Activated CD4-positive, alpha-beta T cell treated with anti-CD3 and anti-CD28 coated beads, Interleukin-2, amount 50 U/mL, for 24 hours (primary cell): ENCODE measurements at regions not wholly inside any gene's neighbourhood (a gene's known extent, or its start where the extent isn't known, plus 50 kb on each side); places are given as distances from the start of the nearest gene placed in this dataset.

Source experiments
- DNase-seq, 2 donors: peaks; one replicate each; pipeline ENCODE4 v3.0.0-alpha.2; 2020; ENCODE audit warnings: low read depth in 1 of 2, low spot score in 1 of 2

DNA sequence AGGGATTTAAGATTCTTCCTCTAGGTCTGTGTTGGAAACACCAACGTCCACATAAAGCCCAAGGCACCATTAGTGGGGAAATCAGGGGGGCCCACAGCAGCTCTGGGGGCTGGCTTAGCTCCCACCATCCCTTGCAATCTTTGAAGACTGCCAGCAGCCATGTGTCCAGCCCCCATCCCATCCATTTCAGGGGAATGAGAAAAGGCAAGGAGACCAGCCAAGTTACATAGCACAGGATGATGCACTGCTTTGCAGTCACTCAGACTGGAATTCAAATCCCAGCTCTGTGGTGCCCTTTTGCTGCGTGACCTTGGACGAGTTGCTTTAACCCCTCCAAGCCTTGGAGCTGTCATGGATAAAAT, 108.9 kb upstream of the ZMIZ1 start:
- no peak for DNase-seq

DNA sequence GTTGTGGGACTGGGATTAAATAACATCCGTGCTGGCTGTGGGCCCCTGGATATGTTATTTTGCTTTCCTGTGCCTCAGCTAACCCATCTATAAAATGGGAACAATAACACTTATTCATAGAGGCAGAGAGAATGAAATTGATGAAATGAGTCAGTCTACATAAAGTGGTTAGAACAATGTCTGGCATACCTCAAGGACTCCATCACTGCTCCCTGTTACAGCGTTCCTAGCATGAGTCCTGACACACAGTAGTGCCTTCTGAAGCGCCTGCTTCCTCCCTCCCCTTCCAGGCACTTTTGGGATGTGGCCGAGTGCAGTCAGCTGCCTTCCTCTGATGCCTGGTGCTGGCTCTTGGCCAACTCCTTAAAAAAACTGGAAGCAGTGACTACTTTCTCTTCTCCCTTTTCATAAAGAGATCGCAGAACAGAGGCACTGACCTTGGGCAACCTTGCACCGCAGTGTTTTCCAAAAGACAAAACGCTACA, 108.4 kb upstream of the ZMIZ1 start:
- no peak for DNase-seq

DNA sequence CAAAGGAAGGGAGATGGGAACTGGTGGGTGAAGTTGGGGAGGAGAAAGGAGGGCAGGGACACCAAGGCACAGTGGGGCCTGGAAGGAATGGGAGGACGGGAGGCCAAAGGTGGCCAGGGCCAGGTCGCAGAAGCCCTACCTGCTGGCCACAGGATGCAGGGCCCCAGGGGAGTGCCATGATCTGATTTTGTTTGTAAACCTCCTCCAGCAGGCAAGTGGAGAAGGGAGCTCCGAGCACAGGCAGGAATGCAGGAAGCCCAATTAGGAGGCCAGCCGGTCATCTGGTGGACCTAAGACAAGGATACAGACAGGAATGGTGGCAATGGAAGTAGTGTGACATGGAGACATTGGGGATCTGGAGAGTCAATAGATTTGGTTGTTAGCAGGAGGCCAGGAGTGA, 107.0 kb upstream of the ZMIZ1 start:
- DNase-seq: no peak

DNA sequence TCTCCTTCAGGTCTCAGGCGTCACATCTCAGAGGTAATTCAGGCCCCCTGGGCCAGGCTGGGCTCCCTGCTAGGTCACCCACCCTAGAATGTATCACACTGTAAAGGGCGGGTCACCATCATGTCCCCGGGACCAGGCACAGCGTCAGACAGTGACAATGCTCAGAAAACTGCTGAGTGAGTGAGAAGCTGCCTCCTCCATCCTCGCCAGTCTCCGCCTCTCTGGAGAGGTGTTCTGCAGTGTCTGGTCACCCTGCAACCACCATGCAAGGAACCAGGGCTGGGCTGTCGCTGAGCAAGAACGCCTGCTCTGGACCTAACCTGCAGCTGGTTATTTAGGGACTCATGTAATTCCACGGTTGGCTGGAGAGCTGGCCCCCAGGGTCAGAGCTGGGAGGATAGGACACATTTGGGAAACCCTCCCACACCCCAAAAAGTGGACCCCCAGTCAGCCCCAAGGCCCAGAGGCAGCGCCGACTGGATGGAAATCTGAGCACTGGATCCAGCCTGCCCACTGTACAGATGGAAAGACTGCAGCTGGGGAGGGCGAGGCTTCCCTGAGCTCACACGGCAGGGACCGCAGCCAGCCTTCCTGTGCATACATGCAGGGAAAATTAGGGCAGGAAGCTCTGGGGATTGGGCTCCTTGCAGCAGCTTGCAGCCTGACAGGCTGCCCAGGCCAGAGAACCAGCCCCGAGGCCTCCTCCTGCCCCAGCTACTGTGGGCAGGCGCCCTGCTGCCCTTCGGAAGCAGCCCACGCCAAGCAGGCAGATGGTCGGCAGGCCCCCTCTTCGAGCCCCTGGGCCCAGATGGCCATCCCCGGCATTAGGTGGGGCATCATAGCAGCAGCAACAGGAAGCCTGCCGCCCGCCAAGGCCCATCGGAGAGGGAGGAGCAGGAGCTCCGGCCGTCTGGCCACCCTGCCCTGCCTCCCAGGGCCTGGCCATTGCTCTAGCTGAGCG, 105.4 kb upstream of the ZMIZ1 start:
- no peak for DNase-seq

DNA sequence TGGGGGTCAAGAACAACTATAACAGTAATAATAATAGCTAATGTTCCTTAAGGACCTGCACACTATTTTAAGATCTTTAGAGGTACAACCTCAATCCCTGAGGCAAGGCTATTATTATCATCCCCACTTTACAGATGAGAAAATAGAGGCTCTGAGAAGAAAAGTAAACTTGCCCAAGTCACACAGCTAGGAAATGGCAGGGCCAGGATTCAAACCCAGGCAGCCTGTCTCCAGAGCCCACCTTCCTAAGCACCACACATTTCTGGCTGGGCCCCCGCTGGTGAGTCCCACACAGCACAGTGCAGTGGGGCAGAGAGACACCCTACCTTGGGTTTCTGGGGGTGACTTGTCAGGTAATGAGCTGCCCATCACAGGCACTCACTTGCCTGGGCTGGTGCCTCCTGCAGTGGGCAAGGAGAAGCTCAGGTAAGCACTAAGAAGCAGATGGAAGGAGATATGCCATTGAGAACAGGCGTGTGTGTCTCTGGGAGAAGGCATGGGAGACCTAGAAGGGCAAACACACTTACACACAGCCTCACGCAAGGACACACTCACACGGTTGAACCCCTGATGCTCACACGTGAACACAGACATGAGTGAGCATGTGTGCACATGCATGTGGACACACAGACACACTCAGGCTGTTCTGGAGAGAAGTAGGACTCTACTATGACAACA, 104.4 kb upstream of the ZMIZ1 start:
- no peak for DNase-seq

DNA sequence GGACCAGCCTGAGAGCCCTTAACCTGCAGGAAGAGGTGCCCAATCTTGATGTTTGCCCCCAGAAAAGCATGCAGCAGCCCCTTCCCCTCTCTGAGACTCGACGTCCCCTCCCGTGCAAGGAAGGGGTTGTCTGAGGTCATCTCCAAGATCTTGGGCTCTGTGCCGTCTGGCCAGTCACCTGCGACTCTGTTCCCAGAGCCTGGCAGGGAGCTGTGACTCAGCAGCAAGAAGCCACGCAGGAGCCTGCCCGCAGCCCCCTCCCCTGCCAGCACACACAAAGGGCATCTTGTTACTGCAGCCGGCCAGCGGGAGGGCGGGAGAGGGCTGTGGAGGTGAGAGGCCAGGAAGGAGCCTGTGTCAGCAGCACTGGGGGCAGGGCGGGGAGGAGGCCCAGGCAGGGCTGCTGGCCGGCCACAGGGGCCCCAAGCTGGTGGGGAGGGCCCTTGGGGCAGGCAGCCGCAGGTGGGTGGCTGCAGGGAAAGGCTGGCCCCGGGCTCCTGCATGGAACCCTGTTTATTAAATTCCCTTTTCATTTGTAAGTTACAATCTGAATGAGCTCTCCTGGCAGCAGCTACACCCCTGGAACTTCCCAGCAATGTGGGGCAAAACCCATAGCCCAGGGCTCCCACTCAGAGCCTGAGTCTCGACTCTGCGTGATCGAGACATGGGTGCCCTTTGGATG, 103.7 kb upstream of the ZMIZ1 start:
- DNase-seq: no peak

DNA sequence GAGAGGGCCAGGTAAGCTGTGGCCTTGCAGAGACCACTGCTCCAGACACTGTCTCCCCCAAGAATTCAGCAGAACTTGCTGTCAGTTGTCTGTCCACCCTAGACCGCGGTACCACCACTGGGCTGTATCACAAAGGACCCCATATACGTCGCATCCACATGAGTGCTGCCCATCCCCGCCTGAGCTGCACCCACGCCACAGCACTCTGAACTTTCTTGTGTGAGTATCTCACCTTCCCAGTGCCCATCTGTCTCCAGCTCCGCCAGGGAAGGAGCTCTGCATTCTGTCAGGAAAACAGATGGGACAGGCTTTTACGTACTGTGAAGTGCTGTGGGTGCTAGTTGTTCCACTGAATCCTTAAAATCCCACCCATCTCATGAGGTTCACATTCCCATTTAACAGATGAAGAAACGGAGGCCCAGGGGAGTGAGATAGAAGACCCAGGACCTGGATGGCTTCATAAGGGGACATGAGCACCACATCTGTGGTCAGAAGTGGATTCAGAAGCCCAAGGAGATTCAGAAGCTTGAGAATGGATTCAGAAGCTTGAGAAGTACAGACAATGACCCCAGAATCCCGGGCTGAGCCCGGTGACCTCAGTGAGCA, 102.5 kb upstream of the ZMIZ1 start:
- DNase-seq: no peak

DNA sequence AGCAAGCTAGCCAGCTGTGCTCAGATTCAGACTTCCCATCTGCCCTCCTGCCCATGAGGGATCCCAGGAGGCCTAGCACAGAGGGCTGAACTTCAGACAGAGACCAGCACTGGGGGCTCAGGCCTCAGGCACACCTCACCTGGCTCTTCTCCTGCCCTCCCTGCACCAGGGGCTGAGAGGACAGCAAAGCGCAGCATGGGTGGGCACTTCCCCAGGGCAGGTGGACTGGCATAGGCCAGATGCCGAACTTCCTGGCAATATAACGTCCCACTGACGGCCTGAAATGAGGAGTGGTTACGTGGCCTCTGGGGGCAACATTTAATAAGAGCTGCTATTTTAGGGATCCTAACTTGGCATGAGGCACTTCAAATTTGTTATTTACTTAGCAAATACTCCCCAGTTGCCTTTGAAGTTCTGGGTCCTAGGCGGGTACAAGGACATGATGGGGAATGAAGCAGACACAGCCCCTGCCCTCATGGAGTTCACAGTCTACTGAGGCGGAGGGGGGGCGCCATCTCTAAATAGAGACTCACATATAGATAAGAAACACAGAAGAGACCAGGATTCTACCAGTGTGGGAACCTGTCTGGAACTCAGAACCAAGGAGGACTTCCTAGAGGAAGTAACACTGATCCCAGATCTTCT, 101.8 kb upstream of the ZMIZ1 start:
- DNase-seq: no peak

DNA sequence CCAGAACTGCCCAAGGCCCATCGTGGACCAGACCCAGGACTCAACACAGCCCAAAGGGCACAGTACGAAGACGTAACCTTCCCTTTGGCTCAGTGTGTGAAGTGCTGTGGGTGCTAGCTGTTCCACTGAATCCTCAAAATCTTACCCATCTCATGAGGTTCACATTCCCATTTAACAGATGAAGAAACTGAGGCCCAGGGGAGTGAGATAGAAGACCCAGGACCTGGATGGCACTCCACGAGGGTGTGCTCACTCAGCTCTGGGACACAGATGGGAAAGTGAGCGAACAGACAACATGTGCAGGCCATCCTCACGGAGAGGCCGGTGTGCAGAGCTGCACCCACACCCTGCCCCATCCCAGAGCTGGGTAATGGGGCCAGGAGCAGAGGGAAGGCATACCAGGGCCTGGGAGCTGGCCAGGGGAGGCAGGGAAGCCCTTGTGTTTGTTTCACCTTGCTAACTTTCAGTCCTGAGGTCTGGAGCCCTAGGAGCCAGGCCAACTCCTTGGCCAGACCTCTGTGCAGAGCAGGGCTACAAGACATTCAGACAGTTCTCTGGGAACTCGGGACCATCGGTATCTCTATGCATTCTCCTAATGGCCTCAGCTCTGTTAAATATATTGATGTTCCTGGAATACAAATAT, 100.3 kb upstream of the ZMIZ1 start:
- DNase-seq: no peak

DNA sequence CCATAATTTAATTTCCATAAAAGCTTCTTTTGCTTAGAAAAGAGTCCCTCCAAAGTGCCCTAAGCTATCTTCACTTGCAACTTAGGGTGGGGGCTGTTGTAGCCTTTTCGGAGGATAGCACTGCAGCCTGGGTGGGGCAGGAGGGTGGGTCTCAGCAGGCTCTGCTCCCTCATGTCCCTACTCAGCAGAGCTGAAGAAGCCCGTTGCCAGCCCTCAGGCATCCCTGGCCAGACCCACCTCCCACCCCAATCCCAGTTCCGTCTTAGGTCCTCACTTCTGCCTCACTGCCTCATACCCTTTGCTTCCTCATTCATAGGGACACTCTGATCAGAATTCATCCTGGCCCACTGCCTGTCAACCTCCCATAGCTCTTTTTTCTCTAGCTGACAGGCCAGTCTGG, 99.8 kb upstream of the ZMIZ1 start:
- DNase-seq: no peak

DNA sequence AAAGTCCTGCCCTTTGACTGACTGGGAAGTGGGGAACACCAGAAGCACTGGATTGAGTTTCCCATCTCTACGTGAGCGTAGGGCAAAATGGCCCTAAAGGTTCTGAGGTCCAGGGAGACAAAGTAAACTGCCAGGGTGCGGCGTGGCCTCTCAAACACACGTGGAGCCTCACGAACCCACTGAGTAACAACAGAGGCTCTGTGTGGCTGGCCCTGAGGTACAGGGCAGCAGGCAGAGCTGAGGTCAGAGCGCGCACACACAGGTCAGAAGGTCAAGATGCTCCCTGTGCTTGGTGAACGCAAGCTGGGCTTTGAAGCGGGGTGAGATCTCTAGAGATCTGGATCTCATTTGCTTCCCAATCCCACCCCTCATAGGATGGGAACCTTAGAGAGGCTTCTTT, 99.0 kb upstream of the ZMIZ1 start:
- DNase-seq: no peak

DNA sequence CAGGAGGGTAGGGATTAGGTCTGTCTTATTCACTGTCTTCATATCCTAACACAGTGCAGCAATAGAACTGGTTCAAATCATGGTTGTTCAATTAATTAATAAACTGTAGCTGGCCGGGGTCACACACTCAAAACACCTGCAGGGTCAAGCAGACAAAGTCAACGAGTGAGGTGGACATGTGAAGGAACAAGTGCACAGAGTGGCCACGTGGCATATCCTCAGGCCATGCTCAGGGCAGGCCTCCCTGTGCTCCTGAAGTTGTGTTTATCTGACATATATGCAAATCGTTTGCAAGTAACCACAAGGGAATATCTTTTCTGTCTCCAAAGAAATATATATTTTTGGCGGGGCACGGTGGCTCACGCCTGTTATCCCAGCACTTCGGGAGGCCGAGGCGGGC, 98.5 kb upstream of the ZMIZ1 start:
- no peak for DNase-seq

DNA sequence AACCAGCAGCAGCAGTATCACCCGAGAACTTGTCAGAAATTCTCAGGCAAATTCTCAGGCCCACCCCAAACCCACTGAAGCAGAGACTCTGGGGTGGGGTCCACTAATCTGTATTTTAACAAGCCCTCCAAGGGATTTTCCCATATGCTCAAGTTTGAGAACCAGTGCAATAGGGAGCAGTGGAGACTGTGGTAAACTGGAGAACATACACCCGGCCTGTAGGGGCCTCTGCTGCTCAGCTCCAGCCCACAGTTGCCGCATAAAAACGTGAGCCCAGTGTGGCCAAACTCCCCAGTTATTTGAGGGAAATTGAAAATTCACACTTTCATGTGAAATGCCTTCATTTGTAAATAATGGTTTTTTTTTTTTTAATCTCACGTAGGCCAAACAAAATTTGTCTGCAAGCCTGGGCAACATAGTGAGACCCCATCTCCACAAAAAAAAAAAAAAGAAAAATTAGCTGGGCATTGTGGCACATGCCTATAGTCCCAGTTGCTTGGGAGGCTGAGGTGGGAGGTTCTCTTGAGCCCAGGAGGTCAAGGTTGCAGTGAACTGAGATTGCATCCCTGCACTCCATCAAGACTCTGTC, 97.6 kb upstream of the ZMIZ1 start:
- no peak for DNase-seq

DNA sequence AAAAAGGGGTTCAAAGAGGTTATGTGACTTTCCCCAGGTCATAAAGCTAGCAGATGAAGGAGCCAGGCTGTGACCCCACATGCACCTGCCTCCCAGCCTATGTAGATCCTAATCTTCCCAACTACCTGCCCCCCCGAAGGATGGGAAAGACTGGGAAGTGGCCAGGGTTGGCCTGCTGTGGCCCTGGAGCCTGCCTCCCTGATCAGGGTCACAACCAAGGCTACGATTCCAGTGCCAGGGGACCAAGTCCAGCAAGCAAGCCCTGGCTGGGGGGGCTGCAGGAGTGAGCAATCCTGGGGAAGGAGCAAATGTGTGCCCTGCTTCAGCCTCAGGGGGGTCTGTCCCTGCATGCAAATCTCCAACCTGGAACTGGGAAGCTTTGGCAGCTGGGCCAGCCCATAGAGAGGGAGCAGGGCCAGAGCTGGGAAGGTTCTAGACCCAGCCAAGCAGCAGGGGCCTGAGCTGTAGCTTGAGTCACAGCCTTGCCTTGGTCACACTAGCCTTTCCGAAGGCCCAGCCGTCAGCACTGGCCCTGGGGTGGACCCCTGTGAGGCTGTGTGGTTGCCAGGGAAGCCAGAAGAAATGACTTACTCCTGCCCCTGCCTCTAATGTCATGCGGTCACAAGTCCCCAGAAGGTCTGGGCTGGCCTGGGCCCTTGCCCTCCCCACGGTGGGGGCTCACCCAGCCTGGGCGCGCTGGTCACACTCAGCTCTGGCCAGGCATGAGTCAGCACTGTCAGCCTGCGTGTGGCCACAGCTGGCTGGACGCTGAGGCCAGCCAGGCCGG, 96.4 kb upstream of the ZMIZ1 start:
- DNase-seq: no peak

DNA sequence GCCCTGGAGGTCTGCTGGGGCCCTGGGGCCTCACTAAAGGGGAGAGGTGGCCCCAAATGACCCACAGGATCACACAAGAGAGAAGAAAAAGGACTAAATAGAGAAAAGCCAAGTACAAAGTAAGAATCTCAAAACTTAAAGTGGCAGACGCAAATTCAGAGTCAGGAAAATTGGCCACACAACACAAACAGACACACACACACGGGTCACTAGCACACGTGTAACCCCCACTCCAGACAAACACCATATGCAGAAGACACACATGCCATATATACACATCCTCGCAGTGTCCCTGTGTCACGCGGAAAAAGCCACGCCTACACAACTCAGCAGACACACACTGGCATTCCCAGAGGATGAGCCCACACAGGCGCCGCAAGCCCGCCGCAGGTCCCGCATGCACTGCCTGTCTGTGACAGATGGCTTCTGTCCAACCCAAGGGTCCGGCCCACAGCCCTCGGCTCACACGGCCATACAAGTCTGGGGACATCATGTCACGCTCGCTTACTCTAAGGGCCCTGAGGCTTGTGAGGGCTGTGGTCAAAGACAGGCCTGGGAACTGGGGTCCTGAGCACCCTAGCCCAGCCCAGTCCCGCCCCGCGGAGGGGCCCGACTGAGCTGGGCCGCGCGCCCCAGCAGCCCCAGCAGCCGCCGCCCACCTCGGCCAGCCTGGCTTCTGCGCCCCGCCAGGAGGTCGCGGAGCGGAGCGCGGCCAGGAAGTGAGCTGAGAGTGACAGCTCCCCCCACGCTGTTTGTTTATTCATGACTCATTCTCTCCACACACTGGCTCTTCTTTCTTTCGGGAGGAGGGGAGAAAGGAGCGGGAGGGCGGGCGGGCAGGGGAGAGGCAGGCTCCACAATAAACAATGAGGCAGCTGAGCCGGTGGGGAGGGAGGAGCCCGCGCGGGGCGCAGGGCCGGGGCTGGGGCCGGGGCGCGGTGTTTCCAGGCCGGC, 95.5 kb upstream of the ZMIZ1 start:
- peak; percentile 38 to 61 for DNase-seq

DNA sequence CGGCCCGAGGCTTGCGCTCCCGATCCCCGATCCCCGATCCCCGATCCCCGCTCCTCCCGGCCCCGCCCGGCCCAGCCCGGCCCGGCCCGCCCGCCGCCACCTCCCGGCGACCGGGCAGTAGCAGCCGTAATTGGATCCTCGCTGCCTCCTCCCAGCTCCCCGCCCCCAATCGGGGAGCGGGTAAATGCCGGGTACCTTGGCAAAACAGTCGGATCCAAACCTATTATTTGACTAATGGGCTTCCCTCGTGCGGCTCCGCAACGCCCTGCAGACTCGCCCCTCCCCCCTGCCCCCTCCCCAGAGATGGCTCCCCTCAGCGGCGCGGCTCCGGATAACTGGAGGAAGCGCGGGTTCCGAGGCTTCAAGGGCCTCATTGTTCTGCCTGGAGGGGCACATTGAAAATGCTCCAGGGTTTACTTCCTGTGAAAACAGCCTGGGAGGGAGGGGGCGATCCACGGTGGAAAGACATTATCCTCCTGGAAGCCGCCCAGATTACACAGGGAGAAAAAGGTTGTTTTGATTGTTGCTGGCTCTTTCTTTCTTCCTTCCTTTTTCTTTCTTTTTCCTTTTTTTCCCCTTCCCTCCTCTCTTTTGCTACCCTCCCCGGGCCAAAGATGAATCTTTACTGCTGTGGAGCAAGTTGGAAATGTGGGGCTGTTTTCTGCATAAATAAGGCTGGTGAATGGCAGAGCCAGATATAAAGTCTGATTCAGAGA, 94.7 kb upstream of the ZMIZ1 start:
- DNase-seq: peak in 1 of 2 donors; percentile 20

DNA sequence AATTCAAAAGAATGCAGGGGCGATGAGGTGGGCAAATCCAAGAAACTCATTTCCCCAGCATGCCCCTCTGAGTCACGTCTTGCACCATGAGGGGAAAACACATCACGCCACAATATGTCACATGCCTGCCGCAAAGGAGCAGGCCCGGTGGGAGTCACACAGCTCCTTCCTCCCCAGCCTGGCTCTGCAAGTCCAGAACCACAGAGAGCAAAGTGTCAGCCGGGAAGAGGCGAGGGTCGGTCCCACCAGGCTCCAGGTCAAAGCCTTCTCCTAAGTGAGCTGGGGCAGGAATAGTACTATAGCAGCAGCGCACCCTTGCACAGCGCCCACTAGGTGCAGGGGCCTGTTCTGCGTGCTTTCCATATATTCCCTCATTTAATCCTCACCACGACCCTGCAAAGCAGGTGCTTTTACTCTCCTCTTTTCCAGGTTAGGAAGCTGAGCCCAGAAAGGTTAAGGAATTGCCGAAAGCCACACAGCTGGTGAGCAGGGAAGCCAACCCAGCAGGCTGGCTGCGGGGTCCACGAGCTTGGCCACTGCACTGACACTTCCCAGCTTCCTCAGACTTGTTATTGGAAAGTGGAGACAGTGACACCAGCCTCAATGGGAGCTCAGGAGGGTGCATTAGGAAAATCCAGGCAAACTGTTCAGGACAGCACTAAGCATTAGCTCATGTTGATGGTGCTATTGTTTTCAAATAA, 94.0 kb upstream of the ZMIZ1 start:
- peak; percentile 36 to 65 for DNase-seq
